Ovary (tissue), 7 donors: ENCODE measurements at regions not wholly inside any gene's neighbourhood (a gene's known extent, or its start where the extent isn't known, plus 50 kb on each side); places are given as distances from the start of the nearest gene placed in this dataset.

ENCODE experiments used
- DNase-seq, 5 donors: peaks; one replicate each; pipeline ENCODE4 v3.0.0-alpha.2; 2019 to 2020
- H3K27ac ChIP-seq, 2 donors: fragments of 200-600 bp; one replicate each; pipeline versions ENCODE4 v1.5.1 to v1.8.0; 2019 to 2022
- H3K27me3 ChIP-seq: fragments of 200-600 bp; one replicate; pipeline ENCODE4 v1.8.0; 2022
- H3K36me3 ChIP-seq: fragments of 200-600 bp; sonication (generic); one replicate; pipeline ENCODE4 v1.5.1; 2019
- H3K4me1 ChIP-seq: one replicate; pipeline ENCODE4 v1.8.1; 2013; ENCODE audit warnings: mild to moderate bottlenecking, moderate library complexity; ENCODE audit not compliant: insufficient read depth
- H3K4me3 ChIP-seq: fragments of 200-600 bp; sonication (generic); one replicate; pipeline ENCODE4 v1.5.1; 2017
- H3K9me3 ChIP-seq, 2 donors: fragments of 200-600 bp in 1 of 2; sonication (generic) in 1 of 2; one replicate each; pipeline versions ENCODE4 v1.5.1 to v1.8.1; 2013 to 2019; ENCODE audit warnings: mild to moderate bottlenecking in 1 of 2, moderate library complexity in 1 of 2
- CTCF ChIP-seq, 3 donors: fragments of 450-650 bp in 2 of 3; fragments of 200-600 bp in 1 of 3; IDR thresholded peaks; one replicate each; pipeline versions ENCODE4 v1.5.1 to v1.8.0; 2016 to 2022; ENCODE audit warnings: antibody characterized with exemption in 3 of 3, mild to moderate bottlenecking in 1 of 3
- EP300 ChIP-seq: sonication (generic); formaldehyde crosslinking; IDR thresholded peaks from one replicate; pipeline ENCODE4 v1.6.1; 2017; ENCODE audit warnings: antibody characterized with exemption
- POLR2A ChIP-seq: fragments of 450-650 bp; IDR thresholded peaks from one replicate; pipeline ENCODE4 v1.6.1; 2017; ENCODE audit warnings: antibody characterized with exemption, mild to moderate bottlenecking, moderate library complexity
- WGBS, 3 donors: extraction: QIAGEN DNeasy Blood & Tissue Kit in 1 of 3; methylation state at CpG; one replicate each; pipeline versions ENCODE4 v1.1.5 to v1.1.7; 2013 to 2017; 5-methylcytosine and 5-hydroxymethylcytosine counted together
- intact Hi-C, 4 donors: fragments of 100-400 bp; cut with DNase I; formaldehyde crosslinking; loops; one replicate each; pipeline versions ENCODE4 v1.11.0 to v1.15.1; 2022 to 2023
- donor health status: DM: no; HTN: no; CAD: no; lungs with moderate emphysema.
- donor health status: DM: no; HTN: no; CAD: no.
- donor health status: Bipolar disorder and iron deficiency.
- donor health status: DM: no; HTN: no; CAD: no.
- donor health status: DM: yes; HTN: yes; CAD: no.

- intact Hi-C loops = no loop called here
- WGBS, 3 donors = 35 to 48% (median 45%) methylated on average over 4 of the region's 4 CpGs
- no peak for DNase-seq
- Histone ChIP-seq H3K27me3 (no peaks in the 10 kb centered on the region), H3K9me3 (peaks cover 0 to 3% of the 10 kb centered on the region in 2 donors), H3K36me3 (no peaks in the 10 kb centered on the region), H3K4me3 (no peak overlapping the region), H3K4me1 (no peaks in the 10 kb centered on the region), H3K27ac (no peak overlapping the region)
- TF ChIP-seq POLR2A = no peak
- TF ChIP-seq CTCF (IDR thresholded peaks at IDR 0.05) = no peak
- no peak for TF ChIP-seq EP300
These were observed 57.4 kb upstream of the COX10 start for GRCh38 chr17:14011740-14012405.

DNA sequence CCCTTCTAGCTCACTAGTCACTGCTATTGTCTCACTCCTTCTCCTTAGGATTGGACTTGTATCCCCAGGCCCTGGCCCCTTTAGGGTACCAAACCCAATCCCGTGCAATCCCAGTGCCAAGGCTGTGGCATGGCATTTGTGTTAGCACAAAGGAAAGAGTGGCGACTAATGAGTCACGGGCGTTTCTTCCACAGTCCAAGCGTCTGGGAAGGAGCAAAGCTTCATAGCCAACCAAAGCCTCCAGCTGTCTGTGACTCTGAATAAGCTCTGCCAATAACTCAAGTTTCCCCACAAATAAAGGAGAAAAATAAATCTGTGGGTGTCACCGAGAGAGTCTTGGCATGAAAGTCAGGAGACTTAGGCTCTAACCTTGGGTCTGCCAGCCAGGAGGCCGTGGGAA is 54.6 kb upstream of the COX10 start:
- WGBS, 3 donors = 73 to 79% (median 77%) methylated on average over 7 of the region's 7 CpGs
- H3K9me3 ChIP-seq = peaks cover 0 to 3% of the 10 kb centered on the region in 2 donors
- intact Hi-C loops = no loop called here
- H3K27ac ChIP-seq = no peak overlapping the region
- no peak for DNase-seq
- H3K36me3 ChIP-seq = no peaks in the 10 kb centered on the region
- no peaks in the 10 kb centered on the region for H3K27me3 ChIP-seq
- H3K4me3 ChIP-seq = no peak overlapping the region
- TF ChIP-seq POLR2A (no peak), EP300 (no peak), CTCF (IDR thresholded peaks at IDR 0.05) (no peak)
- no peaks in the 10 kb centered on the region for H3K4me1 ChIP-seq

GRCh38 chr17:14015271-14015670 is 54.0 kb upstream of the COX10 start:
- no peak for DNase-seq
- Histone ChIP-seq H3K27me3 (no peaks in the 10 kb centered on the region), H3K4me1 (no peaks in the 10 kb centered on the region), H3K9me3 (peaks cover 0 to 3% of the 10 kb centered on the region in 2 donors), H3K36me3 (no peaks in the 10 kb centered on the region), H3K4me3 (no peak overlapping the region), H3K27ac (no peak overlapping the region)
- TF ChIP-seq CTCF (IDR thresholded peaks at IDR 0.05) = no peak
- no peak for TF ChIP-seq POLR2A
- no peak for TF ChIP-seq EP300
- 71 to 77% (median 75%) methylated on average over 14 of the region's 14 CpGs for whole genome bisulfite sequencing, 3 donors
- intact Hi-C loops = no loop called here

- no peaks in the 10 kb centered on the region for H3K9me3 ChIP-seq
- no peak for TF ChIP-seq CTCF (IDR thresholded peaks at IDR 0.05)
- no peak for TF ChIP-seq EP300
- no peak for TF ChIP-seq POLR2A
- H3K36me3 ChIP-seq = no peaks in the 10 kb centered on the region
- no peak overlapping the region for H3K27ac ChIP-seq
- no peaks in the 10 kb centered on the region for H3K4me1 ChIP-seq
- WGBS, 3 donors = 86 to 92% (median 87%) methylated on average over 3 of the region's 3 CpGs
- intact Hi-C loops = no loop called here
- DNase-seq = no peak
- H3K27me3 ChIP-seq = no peaks in the 10 kb centered on the region
- H3K4me3 ChIP-seq = no peak overlapping the region
These were observed 52.4 kb upstream of the COX10 start for GRCh38 chr17:14016858-14017257.
